ENCODE measurements at regions not wholly inside any gene's neighbourhood (a gene's known extent, or its start where the extent isn't known, plus 50 kb on each side); places are given as distances from the start of the nearest gene placed in this dataset.

GRCh38 chr5:27242258-27242626, 203.9 kb upstream of the CDH9 start:
- TF ChIP-seq CTCF (IDR thresholded peaks at IDR 0.05): no peak
- TF ChIP-seq JUND (IDR thresholded peaks at IDR 0.05): no peak
- no peak for TF ChIP-seq USF2 (IDR thresholded peaks at IDR 0.05; ENCODE audit: borderline replicate concordance, low read depth, low read length)
- TF ChIP-seq TCF12 (IDR thresholded peaks at IDR 0.05): no peak
- TF ChIP-seq MAX (IDR thresholded peaks at IDR 0.05; ENCODE audit: low read depth): no peak
- no peak for TF ChIP-seq REST (IDR thresholded peaks at IDR 0.05; ENCODE audit: low read depth, low read length)
- TF ChIP-seq CHD2 (IDR thresholded peaks at IDR 0.05; ENCODE audit: low read length, partially characterized antibody): no peak
- TF ChIP-seq ELF1 (IDR thresholded peaks at IDR 0.05): no peak

Data from SK-N-SH (cell line).